GM18499 (cell line): ENCODE measurements at regions not wholly inside any gene's neighbourhood (a gene's known extent, or its start where the extent isn't known, plus 50 kb on each side); places are given as distances from the start of the nearest gene placed in this dataset.

Experiments
- ATAC-seq: cut with Tn5 transposase; IDR thresholded peaks from one replicate; pipeline ENCODE4 v1.9.1; 2021; ENCODE audit warnings: moderate number of reproducible peaks; ENCODE audit not compliant: insufficient read depth, unreplicated experiment

DNA sequence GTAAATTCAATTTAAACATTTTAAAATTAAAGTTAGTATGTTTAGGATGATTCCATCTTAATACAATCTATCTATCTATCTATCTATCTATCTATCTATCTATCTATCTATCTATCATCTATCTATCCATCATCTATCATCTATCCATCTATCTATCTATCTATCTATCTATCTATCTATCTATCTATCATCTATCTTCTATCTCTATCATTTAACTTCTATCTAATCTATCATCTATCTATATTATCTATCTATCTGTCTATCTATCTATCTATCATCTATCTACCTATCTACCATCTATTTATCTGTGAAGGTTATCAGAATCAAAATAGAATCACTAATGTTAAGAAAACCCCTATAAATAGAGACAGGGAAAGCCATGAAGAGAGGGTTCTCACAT lies 78.3 kb downstream of the RAMP3 start:
- no peak for ATAC-seq

DNA sequence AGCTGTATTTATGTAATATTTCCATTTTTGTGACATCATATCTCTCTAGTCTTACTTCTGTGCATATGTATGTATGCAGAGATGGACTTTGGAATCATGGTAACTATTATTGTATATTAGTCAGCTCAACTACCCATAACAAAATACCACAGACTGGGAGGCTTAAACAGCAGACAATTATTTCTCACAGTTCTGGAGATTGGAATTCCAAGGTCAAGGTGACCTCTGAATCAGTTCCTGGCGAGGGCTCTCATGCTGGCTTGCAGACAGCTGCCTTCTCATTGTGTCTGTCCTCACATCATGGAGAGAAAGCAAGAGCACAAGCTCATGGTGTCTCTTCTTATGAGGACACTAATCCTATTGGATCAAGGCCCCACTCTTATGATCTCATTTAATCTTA lies 79.1 kb downstream of the RAMP3 start:
- no peak for ATAC-seq

DNA sequence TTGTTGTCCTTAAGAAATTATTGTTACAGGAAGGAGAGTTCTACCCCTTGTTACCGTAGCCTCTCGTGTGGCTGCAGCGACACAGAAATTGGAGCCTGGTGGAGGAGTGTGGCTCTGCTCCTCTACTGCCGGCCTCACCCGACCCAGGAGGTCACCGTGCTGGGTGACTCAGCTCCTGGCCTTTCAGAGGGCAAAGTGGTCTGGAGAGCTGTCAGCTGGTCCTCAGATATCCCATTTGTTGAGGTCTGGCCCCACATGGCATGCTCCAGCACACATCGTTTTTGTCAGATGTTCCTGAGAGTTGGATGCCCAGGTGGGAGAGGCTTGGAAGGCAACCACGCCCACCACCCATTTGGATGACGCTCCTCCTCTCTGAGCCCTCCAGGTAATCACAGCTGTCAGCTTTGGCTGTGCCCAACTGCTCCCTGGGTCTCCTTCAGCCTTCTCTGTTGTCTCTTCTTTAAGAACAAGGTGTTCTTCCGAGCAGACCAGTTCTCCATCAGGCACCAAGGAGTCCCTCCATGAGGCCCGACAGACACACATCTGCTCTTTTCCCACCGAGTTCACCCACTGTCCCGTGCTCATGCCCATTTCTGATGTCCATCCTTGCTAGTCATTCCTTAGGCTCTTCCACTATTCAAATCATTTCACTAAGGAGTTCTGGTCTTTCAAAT lies 80.3 kb downstream of the RAMP3 start:
- no peak for ATAC-seq

DNA sequence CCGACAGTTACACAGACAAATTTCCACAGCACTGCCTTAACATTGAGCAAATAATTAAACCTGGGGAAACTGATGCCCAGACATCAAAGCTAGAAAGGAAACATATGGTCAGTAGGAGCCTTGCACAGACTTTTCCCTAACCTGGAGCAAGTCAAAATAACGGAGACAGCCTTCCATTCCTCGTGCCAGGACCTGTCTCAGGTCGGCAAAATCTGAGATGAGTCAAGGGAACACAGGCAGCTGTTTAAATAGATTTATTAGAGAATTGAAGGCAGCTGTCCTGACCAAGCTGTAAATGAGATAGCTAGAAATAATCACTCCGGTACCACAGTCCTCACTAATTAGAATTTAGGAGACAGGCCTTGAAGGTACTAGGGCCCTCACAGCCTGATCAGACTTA lies 81.2 kb downstream of the RAMP3 start:
- ATAC-seq, result no peak

DNA sequence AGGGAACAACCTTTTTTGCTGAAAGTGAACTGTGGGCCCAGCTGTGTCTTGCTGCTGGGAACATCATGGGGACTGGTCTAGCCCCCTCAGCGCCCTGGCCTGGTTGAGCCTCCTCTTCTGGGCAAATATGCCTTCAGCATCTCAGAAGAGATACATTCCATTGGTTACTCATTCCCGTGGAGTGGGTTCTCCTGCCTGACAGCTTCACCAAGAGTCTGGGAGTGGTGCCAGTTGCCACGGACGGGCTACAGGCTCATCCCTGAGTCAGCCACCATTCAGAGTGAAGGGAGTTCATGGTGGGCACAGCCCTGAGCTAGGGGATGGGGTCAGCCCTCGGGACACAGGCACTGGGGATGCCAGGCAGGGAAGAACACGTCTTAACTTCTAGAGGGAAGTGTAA lies 81.9 kb downstream of the RAMP3 start:
- ATAC-seq, result no peak

DNA sequence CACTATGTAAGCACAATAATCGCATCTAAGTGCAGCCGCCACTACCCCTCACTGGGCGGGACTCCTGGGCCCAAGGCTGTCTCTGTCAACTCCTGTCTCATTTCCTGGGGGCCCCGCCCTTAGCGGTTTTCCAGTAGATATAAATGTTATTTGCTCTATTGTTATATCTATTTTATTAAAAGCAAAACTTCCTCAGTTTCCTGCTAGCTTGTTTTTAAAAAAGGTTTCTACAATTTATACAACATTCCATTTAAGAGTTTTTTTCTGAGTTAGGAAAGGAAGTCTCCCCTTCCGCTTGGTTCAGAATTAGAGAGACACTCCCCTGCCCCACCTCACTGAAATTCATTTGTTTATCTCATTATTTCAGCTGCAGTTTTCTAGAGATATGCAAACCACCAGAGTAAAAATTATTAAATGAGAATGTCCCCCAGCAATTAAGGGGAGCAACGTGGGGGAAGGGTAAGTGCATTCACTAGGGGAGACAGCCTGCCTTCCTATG lies 82.7 kb downstream of the RAMP3 start:
- no peak for ATAC-seq

DNA sequence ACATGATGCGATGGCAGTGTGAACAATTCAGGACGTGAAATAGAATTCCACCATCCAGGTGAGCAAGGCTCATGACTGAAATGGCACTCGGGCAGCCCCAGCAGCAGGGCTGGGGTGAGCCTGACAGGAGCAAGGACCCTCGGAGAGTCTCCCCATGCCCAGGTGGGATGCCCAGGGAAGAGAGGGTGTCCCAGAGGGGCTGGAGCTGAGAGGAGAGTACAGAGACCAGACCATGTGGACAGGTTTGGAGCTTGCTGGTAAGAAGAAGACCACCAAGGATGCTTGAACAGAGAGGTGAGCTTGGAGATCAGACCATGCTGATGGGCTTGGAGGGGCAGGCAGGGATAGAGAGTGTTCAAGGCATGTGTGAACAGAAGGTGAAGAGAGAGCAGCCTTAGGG lies 83.3 kb downstream of the RAMP3 start:
- ATAC-seq, result no peak

DNA sequence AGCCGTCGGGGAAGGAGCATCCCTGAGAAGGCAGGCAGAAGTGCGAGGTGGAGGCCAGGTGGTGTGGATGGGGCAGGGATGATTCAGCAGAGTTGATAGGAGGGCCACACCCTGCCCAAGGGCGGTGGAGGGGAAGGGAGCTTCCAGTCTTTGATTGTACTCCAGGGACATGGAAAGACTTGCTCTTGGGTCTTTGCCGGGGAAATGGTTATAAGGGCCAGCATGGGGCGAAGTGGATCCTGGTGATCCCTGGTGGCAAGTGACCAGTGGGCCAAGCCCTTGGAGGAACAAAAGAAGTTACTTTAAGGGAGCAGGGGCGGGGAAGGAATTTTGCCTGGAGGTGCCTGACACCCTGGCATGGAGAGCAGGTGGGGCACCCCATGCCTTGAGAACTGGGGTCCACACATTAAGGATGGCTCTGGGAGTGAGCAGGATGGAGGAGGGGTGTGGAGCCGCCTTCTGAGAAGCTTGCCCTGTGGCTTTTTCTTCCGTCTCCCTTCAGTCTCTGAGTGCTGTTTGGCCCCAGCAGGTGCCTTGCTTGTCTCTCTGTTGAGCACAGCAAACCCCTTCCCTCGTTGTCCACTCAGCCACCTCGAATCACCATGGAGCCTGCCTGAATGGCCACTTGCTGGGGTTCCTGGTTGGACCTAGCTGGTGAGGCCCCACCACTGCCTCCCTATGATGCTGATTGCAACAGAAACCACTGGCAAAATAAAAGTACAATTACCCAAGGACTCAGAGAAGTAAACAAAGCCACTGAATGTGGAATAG lies 83.9 kb downstream of the RAMP3 start:
- ATAC-seq, result no peak

DNA sequence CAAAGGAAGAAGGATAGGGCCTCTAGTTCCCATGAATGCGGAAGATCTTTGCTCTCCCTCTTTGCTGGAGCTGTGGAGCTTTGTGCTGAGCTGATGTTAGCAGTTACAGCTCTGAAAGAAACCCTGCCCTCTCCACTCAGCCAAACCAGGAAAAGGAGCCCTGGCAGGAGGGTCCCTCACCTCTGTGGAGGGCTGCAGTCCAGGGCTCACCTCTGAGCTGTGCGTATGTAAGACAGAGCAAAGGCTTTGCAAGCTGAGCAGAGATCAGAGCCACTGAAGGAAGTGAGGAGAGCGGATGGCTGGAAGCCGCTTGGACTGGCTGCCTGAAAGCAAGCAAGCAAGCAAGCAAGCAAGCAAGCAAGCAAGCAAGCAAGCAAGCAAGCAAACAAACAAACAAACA lies 84.7 kb downstream of the RAMP3 start:
- ATAC-seq, result no peak

DNA sequence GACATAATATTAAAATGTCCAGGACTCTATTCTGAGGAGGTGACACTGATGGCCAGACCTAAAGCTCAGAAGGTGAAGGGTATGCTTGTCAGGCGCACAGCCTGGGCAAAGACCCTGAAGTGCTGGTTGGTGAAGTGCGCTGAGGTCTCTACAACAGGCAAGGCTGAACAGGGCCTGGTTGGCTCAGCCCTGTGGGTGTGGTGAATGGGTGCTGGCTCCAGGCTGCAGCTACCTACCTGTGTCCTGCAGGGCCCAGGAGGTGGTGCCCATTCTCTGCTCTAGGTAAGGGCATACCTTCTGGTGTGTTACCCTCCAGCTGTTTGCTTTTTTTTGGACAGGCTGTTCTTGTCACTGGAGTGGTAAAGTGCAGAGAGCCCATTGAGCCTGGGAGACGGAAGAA lies 85.1 kb downstream of the RAMP3 start:
- ATAC-seq, result no peak

DNA sequence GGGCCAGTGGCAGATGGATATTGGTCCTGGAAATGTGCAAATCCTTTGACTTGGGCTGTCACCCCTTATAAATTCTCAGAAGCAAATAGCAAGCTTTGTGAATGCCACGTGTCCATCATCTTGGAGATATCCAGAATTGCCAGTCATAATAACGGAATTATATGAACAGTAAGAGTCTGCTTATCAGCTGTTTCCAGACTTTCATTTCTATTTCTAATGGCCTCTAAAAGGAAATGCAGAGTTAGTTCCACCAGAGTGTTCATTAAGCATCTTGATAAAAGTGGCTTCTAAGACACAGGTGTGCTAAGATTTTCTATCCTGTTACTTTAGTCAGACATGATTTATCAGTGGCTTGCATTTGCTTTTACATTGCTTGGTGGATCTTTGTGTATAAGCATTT lies 87.4 kb downstream of the RAMP3 start:
- no peak for ATAC-seq

DNA sequence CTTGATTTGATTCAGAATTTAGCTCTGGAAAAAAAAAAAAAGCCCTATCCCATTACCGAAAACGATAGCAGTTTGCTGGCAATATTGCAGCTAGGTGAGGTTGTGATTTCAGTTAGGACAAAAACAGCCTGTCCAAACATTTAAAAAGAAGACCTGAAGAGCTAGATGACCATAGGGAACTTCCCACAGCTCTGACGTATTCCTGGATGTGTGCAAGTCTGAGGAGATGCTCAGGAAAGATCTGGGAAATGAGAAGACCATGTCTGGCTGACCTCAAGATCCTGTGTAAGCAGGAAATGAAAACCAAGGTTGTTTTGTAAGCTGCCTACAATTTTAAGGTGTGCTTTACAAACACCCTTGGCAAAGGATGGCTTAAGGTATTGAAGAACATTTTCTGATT lies 88.7 kb downstream of the RAMP3 start:
- no peak for ATAC-seq

DNA sequence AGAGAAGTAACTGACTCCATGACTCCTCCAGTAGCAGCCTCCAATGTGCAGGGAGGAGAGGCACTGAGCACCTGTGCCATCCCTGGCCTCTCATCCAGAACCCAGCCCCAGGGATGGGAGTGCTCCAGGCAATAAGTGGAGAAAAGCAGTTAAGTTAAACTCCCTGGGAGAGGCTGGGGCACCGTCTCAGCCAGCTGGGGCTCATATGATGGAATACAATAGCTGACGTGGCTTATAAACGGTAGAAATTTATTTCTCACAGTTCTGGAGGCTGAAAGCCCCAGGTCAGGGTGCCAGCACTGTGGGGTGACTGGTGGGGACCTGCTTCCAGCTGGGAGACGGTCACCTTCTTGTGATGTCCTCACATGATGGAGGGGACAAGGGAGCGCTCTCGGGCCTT lies 94.7 kb downstream of the RAMP3 start:
- ATAC-seq, result no peak

DNA sequence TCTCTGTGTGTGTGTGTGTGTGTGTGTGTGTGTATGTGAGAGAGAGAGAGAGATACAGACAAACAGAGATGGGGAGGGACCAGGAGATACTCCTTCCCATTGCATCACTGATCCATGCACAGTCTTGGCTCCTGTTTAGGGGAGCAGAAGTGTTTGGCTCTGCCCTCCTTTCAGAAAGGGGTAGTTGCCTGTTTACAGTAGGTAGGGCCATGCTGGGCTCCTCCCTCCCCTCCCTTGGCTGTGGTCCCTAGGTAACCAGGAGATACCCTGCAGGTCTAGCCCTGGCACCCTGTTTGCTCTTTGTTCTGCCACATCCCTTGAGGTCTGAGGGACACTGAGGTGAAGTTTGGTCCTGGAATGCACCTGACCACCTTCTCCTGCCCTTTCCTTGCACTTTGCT lies 95.3 kb downstream of the RAMP3 start:
- no peak for ATAC-seq

DNA sequence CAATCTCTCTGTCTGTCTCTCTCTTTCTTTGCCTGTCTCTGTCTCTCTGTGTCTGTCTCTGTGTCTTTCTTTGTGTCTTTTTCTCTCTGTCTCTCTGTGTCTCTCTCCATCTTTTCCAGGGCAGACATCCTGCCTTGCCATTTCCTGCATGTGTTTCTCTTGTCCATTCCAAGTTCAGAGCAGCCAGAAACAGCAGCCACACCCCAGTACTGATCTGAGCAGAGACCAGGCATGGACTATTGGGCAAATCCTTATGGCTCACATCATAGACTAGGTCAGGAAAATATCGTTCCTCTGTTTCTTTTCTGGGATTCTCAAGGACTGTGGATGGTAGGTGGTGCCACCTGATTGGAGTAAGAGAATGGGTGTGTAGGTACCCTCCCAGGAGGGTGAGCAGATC lies 95.8 kb downstream of the RAMP3 start:
- ATAC-seq, result no peak

DNA sequence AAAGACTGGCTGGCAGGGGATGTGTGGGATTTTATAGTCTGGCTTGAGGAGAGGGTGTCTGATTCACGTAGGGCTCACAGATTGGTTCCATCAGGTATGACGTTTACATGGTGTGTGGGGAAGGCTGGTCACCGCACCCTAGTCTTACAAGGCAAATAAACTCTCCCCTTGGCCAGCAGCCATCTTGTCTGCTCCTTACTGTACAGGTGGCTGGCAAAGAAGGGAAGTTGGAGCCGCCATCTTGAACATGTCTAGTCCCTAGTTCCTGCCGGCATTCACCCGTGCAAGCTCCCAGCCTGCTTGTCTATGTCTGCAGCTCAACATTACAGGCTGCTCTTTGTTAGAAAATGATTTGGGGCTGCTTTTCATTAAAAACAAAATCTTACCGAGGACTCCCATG lies 97.6 kb downstream of the RAMP3 start:
- ATAC-seq, result no peak

DNA sequence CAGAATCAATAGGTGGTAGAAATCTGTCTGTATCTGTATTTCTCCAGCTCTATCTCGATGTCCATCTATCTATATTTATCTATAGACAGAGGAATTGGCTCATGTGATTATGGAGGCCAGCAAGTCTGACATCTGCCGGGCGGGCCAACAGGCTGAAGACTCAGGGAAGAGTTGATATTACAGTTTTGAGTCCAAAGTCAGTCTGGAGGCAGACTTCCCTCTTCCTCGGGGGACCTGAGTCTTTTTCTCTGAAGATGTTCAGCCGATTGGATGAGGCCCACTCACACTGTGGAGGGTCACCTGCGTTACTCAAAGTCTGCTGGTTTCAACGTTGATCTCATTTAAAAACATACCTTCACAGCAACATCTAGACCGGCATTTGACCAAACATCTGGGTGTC lies 98.7 kb downstream of the RAMP3 start:
- ATAC-seq, result no peak

DNA sequence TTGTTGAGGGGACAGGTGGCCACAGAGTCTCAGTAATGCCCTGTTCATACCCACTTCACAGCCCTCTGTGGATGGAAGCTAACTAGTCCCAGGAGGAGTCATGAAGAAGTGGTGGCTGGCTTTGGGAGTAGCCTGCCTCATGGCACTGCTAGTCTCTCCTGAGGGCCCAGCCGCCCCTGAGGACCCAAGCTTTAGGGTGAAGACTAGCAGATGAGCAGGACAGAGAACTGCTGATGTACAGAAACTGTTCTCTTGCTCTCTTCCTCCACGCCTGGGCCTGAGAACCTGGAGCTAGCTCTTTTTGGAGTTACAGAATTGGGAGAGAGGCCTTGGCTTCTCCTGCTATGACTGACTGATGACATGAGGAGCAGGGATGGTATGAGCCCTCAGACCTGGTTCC lies 99.2 kb downstream of the RAMP3 start:
- no peak for ATAC-seq

DNA sequence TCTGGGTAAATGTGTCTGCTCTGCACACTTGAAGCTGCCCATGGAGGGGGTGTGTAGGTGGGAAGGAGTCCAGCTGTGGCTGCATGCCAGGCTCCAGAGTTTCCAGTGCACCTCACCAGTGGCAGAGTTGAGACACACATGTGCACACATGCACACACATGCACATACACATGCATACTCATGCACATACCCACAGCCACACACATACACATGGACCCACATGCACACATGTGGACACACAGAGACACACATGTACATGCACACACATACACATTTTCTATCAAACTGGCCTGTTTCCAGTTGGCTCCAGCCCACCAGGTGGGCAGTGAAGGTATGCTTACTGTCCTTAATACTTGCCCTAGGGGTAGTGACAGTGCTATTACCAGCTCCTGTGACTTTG lies 99.7 kb downstream of the RAMP3 start:
- ATAC-seq, result no peak

DNA sequence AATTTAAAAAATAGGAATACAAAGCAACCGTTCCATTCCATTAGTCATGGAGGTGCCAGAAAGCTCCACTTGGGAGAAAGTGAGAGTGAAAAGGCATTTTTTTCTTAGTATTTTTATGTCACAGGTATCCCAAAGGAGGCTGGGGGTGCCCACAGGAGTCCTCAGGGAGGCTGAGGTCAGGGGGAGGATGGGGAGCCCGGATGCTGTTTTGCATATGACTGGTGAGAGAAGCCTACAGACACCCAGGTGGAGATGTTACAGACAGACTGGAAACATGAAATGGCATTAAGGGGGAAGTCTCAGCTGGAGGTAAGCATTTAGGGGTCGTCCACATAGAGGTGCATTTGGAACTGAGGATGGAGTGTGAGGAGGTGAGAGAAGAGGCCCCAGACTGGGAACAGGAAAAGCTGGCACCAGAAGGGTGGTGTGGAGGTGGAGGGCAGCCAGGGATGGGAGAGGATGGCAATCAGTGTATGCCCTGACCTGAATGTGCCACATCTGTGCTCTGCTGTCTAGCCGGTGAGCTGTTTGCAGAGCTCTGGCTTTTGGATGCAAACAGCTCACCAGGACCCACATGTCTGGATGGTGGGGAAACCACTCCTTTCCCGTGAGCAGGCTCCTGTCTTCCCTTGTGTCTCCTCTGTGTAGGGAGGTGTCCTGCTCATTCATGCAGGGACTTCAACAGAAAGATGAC lies 101.1 kb downstream of the RAMP3 start:
- ATAC-seq, result no peak

DNA sequence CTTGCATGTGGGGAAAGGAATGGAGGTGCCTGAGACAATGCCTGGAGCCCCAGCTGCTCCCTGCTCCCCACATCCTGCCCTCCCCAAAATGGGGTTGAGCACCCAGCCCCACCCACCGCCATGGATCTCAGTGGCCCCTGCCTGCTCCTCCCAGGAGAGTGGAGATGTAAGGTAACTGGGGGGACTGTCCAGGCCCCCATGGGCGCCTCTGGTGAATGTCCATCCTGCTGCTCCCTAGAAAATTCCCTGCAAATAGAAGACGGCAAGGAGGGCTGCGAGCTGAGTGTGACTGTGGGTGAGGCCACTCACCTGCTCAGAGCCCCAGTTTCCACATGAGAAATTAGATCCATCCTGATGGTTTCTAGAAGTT lies 101.6 kb downstream of the RAMP3 start:
- ATAC-seq, result no peak
